AG04449 (cell line): ENCODE measurements at regions not wholly inside any gene's neighbourhood (a gene's known extent, or its start where the extent isn't known, plus 50 kb on each side); places are given as distances from the start of the nearest gene placed in this dataset.
"Not testable (repeated sequence)": the region's sequence is repeated elsewhere in the genome, so short reads cannot be mapped to it uniquely, and the experiment has no call there.

Source experiments
- CTCF ChIA-PET: fragments of 350-600 bp; formaldehyde crosslinking; extraction: SDS; loops from one replicate; lab custom pipeline; 2021; ENCODE audit warnings: antibody characterized with exemption; lab: Yijun Ruan, JAX
- POLR2A ChIA-PET: fragments of 400-600, 350-600 bp; formaldehyde crosslinking; extraction: SDS; loops from one replicate; lab custom pipeline; 2020; ENCODE audit warnings: antibody characterized with exemption, inconsistent platforms; lab: Yijun Ruan, JAX
- DNase-seq: peaks from one replicate; pipeline ENCODE4 v3.0.0-alpha.2; 2010; ENCODE audit warnings: low read depth, low spot score
- H3K4me3 ChIP-seq: 2 replicates; pipeline ENCODE4 v1.5.1; 2011; ENCODE audit warnings: low read depth, mild to moderate bottlenecking, control low read depth, low read length
- CTCF ChIP-seq: IDR thresholded peaks from one replicate; pipeline ENCODE4 v1.5.1; 2011; ENCODE audit warnings: mild to moderate bottlenecking, moderate library complexity, low read length, control low read depth, inconsistent platforms; ENCODE audit not compliant: insufficient read depth; ENCODE audit errors: missing control alignments

DNA sequence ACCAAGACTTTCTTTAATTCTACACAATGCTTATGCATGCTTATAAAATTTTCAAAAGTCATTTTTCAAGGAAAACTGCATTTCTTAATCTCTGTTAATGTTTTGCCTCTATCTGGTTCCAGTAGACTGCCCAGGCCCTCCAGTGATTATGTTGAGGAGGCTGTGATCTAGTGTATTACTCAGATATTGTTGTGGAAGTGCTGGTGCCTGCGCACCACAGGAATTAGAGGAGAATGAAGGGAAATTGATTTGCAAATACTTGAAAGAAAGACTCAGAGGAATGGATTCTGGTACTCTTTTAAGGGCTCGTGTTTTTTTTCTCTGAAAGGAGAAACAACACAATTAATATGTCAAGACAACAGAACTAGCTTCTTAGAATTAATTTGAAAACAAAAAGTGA, 1015.1 kb downstream of the RPA4 start:
- POLR2A ChIA-PET: no interaction called here
- TF ChIP-seq CTCF: no peak
- CTCF ChIA-PET: no interaction called here
- H3K4me3 ChIP-seq: no peak overlapping the region
- peak; percentile 9 for DNase-seq

- POLR2A ChIA-PET: no interaction called here
- H3K4me3 ChIP-seq: no peak overlapping the region
- no peak for TF ChIP-seq CTCF
- CTCF ChIA-PET: no interaction called here
- DNase-seq: no peak
Observed at GRCh38 chrX:97907791-97908190, 1024.1 kb downstream of the RPA4 start.

GRCh38 chrX:97909245-97909644, 1025.5 kb downstream of the RPA4 start:
- DNase-seq: no peak
- H3K4me3 ChIP-seq: no peak overlapping the region
- TF ChIP-seq CTCF: no peak
- ChIA-PET CTCF (no interaction called here), POLR2A (no interaction called here)

GRCh38 chrX:97915390-97915789, 1031.7 kb downstream of the RPA4 start:
- DNase-seq, POLR2A ChIA-PET, CTCF ChIA-PET, H3K4me3 ChIP-seq: not testable (repeated sequence)

- POLR2A ChIA-PET, CTCF ChIA-PET, DNase-seq, H3K4me3 ChIP-seq: not testable (repeated sequence)
Observed at GRCh38 chrX:97921223-97921622, 1037.5 kb downstream of the RPA4 start.

DNA sequence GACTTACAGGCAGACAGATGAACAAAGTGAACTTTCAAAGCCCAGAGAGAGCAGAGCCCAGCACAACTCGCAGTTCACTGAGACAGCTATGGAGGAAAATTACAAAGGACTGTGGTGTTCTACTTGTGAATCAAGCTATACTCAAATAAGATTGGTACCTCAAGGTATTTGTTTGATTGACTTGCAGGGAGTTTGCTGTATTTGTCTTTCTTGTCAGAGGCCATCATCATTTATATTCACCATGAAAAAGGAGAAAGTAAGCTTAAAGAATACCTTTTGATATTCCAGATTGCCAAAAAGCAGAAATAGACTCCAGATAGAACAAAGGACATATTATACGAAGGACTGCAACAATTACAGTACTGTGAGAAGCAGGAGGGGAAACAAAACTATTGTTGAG, 1047.9 kb downstream of the RPA4 start:
- no peak for DNase-seq
- ChIA-PET POLR2A (no interaction called here), CTCF (no interaction called here)
- TF ChIP-seq CTCF: no peak
- no peak overlapping the region for H3K4me3 ChIP-seq

DNA sequence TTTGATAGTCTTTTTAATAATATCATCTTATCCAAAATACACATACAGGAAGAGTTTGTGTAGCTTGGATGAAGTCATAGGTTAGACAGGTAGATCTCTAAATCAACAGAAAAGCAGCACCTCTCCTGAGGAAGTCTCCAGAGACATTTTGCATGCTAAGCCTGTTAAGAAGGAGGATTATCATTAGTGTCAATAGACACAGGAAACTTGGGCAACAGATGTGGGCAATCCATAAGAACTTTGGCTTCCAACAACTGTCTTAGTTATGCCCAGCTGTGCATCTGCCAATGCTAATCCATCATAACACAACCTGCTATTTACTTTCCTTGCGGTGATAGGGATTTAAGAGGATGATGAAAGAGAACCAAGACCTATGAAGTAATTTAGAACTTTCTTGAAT, 1052.6 kb downstream of the RPA4 start:
- POLR2A ChIA-PET: no interaction called here

More for the DNA sequence above, 1052.6 kb downstream of the RPA4 start:
- DNase-seq: no peak
- no peak overlapping the region for H3K4me3 ChIP-seq
- CTCF ChIA-PET: no interaction called here
- no peak for TF ChIP-seq CTCF
